ENCODE measurements at regions not wholly inside any gene's neighbourhood (a gene's known extent, or its start where the extent isn't known, plus 50 kb on each side); places are given as distances from the start of the nearest gene placed in this dataset.

- TF ChIP-seq TAF1 (IDR thresholded peaks at IDR 0.05; ENCODE audit: low read depth, low read length) (no peak), PAX5 (IDR thresholded peaks at IDR 0.05; ENCODE audit: insufficient read depth, low read length, severe bottlenecking) (no peak), POLR2AphosphoS5 (IDR thresholded peaks at IDR 0.05; ENCODE audit: low read depth, low read length) (no peak), POU2F2 (IDR thresholded peaks at IDR 0.05; ENCODE audit: low read depth, low read length) (no peak), SPI1 (IDR thresholded peaks at IDR 0.05; ENCODE audit: low read depth, low read length) (no peak), POLR2A (IDR thresholded peaks at IDR 0.05; ENCODE audit: low read depth, low read length) (no peak)
- FAIRE-seq: peak; percentile 89
- DNase-seq (ENCODE audit: insufficient read length, low spot score): peak; percentile 21
Measured at GRCh38 chr3:159828542-159828943, 160.1 kb upstream of the IL12A start.

- DNase-seq (ENCODE audit: insufficient read length, low spot score) (no peak), FAIRE-seq (no peak)
- no peak for TF ChIP-seq SPI1 (IDR thresholded peaks at IDR 0.05; ENCODE audit: low read depth, low read length)
- no peak for TF ChIP-seq POLR2AphosphoS5 (IDR thresholded peaks at IDR 0.05; ENCODE audit: low read depth, low read length)
- no peak for TF ChIP-seq POLR2A (IDR thresholded peaks at IDR 0.05; ENCODE audit: low read depth, low read length)
- TF ChIP-seq TAF1 (IDR thresholded peaks at IDR 0.05; ENCODE audit: low read depth, low read length): no peak
- no peak for TF ChIP-seq POU2F2 (IDR thresholded peaks at IDR 0.05; ENCODE audit: low read depth, low read length)
- TF ChIP-seq PAX5 (IDR thresholded peaks at IDR 0.05; ENCODE audit: insufficient read depth, low read length, severe bottlenecking): no peak
Measured at GRCh38 chr3:159829056-159829455, 159.6 kb upstream of the IL12A start.

GRCh38 chr3:159829539-159830227 lies 159.0 kb upstream of the IL12A start:
- FAIRE-seq: no peak
- DNase-seq (ENCODE audit: insufficient read length, low spot score): no peak

GRCh38 chr3:159830523-159831154 lies 158.0 kb upstream of the IL12A start:
- DNase-seq (ENCODE audit: insufficient read length, low spot score) (no peak), FAIRE-seq (peak; percentile 71)
- no peak for TF ChIP-seq TAF1 (IDR thresholded peaks at IDR 0.05; ENCODE audit: low read depth, low read length)
- no peak for TF ChIP-seq PAX5 (IDR thresholded peaks at IDR 0.05; ENCODE audit: insufficient read depth, low read length, severe bottlenecking)
- TF ChIP-seq POLR2AphosphoS5 (IDR thresholded peaks at IDR 0.05; ENCODE audit: low read depth, low read length): no peak
- TF ChIP-seq SPI1 (IDR thresholded peaks at IDR 0.05; ENCODE audit: low read depth, low read length): no peak
- TF ChIP-seq POU2F2 (IDR thresholded peaks at IDR 0.05; ENCODE audit: low read depth, low read length): no peak

More at GRCh38 chr3:159829539-159830227, 159.0 kb upstream of the IL12A start:
- no peak for TF ChIP-seq POU2F2 (IDR thresholded peaks at IDR 0.05; ENCODE audit: low read depth, low read length)
- TF ChIP-seq POLR2A (IDR thresholded peaks at IDR 0.05; ENCODE audit: low read depth, low read length): no peak
- TF ChIP-seq SPI1 (IDR thresholded peaks at IDR 0.05; ENCODE audit: low read depth, low read length): no peak
- no peak for TF ChIP-seq PAX5 (IDR thresholded peaks at IDR 0.05; ENCODE audit: insufficient read depth, low read length, severe bottlenecking)
- TF ChIP-seq POLR2AphosphoS5 (IDR thresholded peaks at IDR 0.05; ENCODE audit: low read depth, low read length): no peak
- TF ChIP-seq TAF1 (IDR thresholded peaks at IDR 0.05; ENCODE audit: low read depth, low read length): no peak

- no peak for DNase-seq (ENCODE audit: insufficient read length, low spot score)
- FAIRE-seq: no peak
- TF ChIP-seq PAX5 (IDR thresholded peaks at IDR 0.05; ENCODE audit: insufficient read depth, low read length, severe bottlenecking) (no peak), POLR2A (IDR thresholded peaks at IDR 0.05; ENCODE audit: low read depth, low read length) (no peak), POU2F2 (IDR thresholded peaks at IDR 0.05; ENCODE audit: low read depth, low read length) (no peak), POLR2AphosphoS5 (IDR thresholded peaks at IDR 0.05; ENCODE audit: low read depth, low read length) (no peak), SPI1 (IDR thresholded peaks at IDR 0.05; ENCODE audit: low read depth, low read length) (no peak)
Measured at GRCh38 chr3:159831466-159831865, 157.2 kb upstream of the IL12A start.

- FAIRE-seq: peak; percentile 91
- peak; percentile 19 for DNase-seq (ENCODE audit: insufficient read length, low spot score)
- TF ChIP-seq TAF1 (IDR thresholded peaks at IDR 0.05; ENCODE audit: low read depth, low read length): no peak
- peak; percentile 27; the same call in 1 of the 2 replicates for TF ChIP-seq SPI1 (IDR thresholded peaks at IDR 0.05; ENCODE audit: low read depth, low read length)
Measured at GRCh38 chr3:159832024-159832423, 156.6 kb upstream of the IL12A start.

GRCh38 chr3:159835126-159835525 lies 153.5 kb upstream of the IL12A start:
- FAIRE-seq (no peak), DNase-seq (ENCODE audit: insufficient read length, low spot score) (no peak)
- no peak for TF ChIP-seq PAX5 (IDR thresholded peaks at IDR 0.05; ENCODE audit: insufficient read depth, low read length, severe bottlenecking)
- TF ChIP-seq POU2F2 (IDR thresholded peaks at IDR 0.05; ENCODE audit: low read depth, low read length): no peak
- no peak for TF ChIP-seq POLR2A (IDR thresholded peaks at IDR 0.05; ENCODE audit: low read depth, low read length)
- TF ChIP-seq TAF1 (IDR thresholded peaks at IDR 0.05; ENCODE audit: low read depth, low read length): no peak
- TF ChIP-seq POLR2AphosphoS5 (IDR thresholded peaks at IDR 0.05; ENCODE audit: low read depth, low read length): no peak
- no peak for TF ChIP-seq SPI1 (IDR thresholded peaks at IDR 0.05; ENCODE audit: low read depth, low read length)

- DNase-seq (ENCODE audit: insufficient read length, low spot score) (no peak), FAIRE-seq (no peak)
- TF ChIP-seq PAX5 (IDR thresholded peaks at IDR 0.05; ENCODE audit: insufficient read depth, low read length, severe bottlenecking) (no peak), POLR2A (IDR thresholded peaks at IDR 0.05; ENCODE audit: low read depth, low read length) (no peak), POLR2AphosphoS5 (IDR thresholded peaks at IDR 0.05; ENCODE audit: low read depth, low read length) (no peak), SPI1 (IDR thresholded peaks at IDR 0.05; ENCODE audit: low read depth, low read length) (no peak), POU2F2 (IDR thresholded peaks at IDR 0.05; ENCODE audit: low read depth, low read length) (no peak), TAF1 (IDR thresholded peaks at IDR 0.05; ENCODE audit: low read depth, low read length) (no peak)
Measured at GRCh38 chr3:159837725-159838124, 150.9 kb upstream of the IL12A start.

GRCh38 chr3:159838938-159839337 lies 149.7 kb upstream of the IL12A start:
- no peak for FAIRE-seq
- no peak for DNase-seq (ENCODE audit: insufficient read length, low spot score)
- TF ChIP-seq POLR2AphosphoS5 (IDR thresholded peaks at IDR 0.05; ENCODE audit: low read depth, low read length): no peak
- no peak for TF ChIP-seq POU2F2 (IDR thresholded peaks at IDR 0.05; ENCODE audit: low read depth, low read length)
- TF ChIP-seq POLR2A (IDR thresholded peaks at IDR 0.05; ENCODE audit: low read depth, low read length): no peak
